ENCODE measurements at regions not wholly inside any gene's neighbourhood (a gene's known extent, or its start where the extent isn't known, plus 50 kb on each side); places are given as distances from the start of the nearest gene placed in this dataset.

GRCh38 chr2:51291762-51292551 is 260.0 kb upstream of the NRXN1 start:
- no peak for TF ChIP-seq CTCF (optimal IDR thresholded peaks at IDR 0.05 in 1 of 3, IDR thresholded peaks at IDR 0.05 in 1 of 3, conservative IDR thresholded peaks at IDR 0.05 in 1 of 3; ENCODE audit: extremely low read depth in 1 of 3, insufficient read depth in 2 of 3, low read length in 3 of 3)
- no peak for TF ChIP-seq EZH2 (IDR thresholded peaks at IDR 0.05; ENCODE audit: low read length)
- no peaks in the 10 kb centered on the region for H3K9me1 ChIP-seq (ENCODE audit: control insufficient read depth, extremely low read depth, insufficient read depth, low read length)
- no peak overlapping the region for H3K4me2 ChIP-seq (ENCODE audit: control insufficient read depth, extremely low read depth, insufficient read depth, low read depth, low read length)
- no peak overlapping the region for H3K9ac ChIP-seq (ENCODE audit: control insufficient read depth, extremely low read depth, insufficient read depth, low read length)
- dilution Hi-C loops (cut with MboI; ENCODE audit: extremely low pct_ligation_motif_present, low sequenced_read_pairs), result no loop called here
- no peaks in the 10 kb centered on the region for H3K4me1 ChIP-seq (ENCODE audit: control insufficient read depth, extremely low read depth, insufficient read depth, low read length)
- no peak overlapping the region for H2AFZ ChIP-seq (ENCODE audit: control insufficient read depth, low read length)
- no peak overlapping the region for H3K4me3 ChIP-seq (ENCODE audit: control insufficient read depth in 2 of 3, extremely low read depth in 1 of 3, insufficient read depth in 2 of 3, low read depth in 1 of 3, low read length in 3 of 3)
- no peaks in the 10 kb centered on the region for H4K20me1 ChIP-seq (ENCODE audit: control insufficient read depth, extremely low read depth, insufficient read depth, low read length)
- no peak for FAIRE-seq
- H3K9me3 ChIP-seq (ENCODE audit: control insufficient read depth, low read depth, low read length), result no peaks in the 10 kb centered on the region
- no peak overlapping the region for H3K27ac ChIP-seq (ENCODE audit: control insufficient read depth, insufficient read depth, low read length)
- no peaks in the 10 kb centered on the region for H3K27me3 ChIP-seq (ENCODE audit: control insufficient read depth, extremely low read depth, insufficient read depth, low read length)
- no peaks in the 10 kb centered on the region for H3K79me2 ChIP-seq (ENCODE audit: control insufficient read depth, insufficient read depth, low read length)
- no peaks in the 10 kb centered on the region for H3K36me3 ChIP-seq (ENCODE audit: control insufficient read depth in 2 of 2, extremely low read depth in 1 of 2, insufficient read depth in 2 of 2, low read length in 2 of 2)
- no peak for DNase-seq (ENCODE audit: low read depth, low spot score)

DNA sequence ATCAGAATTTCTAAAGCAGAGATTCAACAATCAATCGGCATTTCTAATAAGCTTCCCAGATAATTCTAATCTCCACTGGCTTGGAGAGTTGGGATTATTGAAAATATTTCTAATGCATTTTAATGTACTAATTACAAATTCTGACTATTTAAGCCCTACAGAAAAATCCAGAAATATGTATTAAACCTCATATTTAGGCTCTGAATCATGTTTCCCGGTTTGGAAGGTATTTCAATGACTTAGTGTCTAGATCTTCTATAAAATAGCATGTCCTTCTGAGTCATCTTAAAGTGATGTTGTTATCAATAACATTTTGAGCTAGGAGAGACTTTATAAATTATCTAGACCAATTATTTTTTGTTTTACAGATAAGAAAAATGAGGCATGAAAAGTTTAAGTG is 258.8 kb upstream of the NRXN1 start:
- dilution Hi-C loops (cut with MboI; ENCODE audit: extremely low pct_ligation_motif_present, low sequenced_read_pairs), result no loop called here
- Histone ChIP-seq H4K20me1 (ENCODE audit: control insufficient read depth, extremely low read depth, insufficient read depth, low read length) (no peaks in the 10 kb centered on the region), H3K79me2 (ENCODE audit: control insufficient read depth, insufficient read depth, low read length) (no peaks in the 10 kb centered on the region), H3K9me1 (ENCODE audit: control insufficient read depth, extremely low read depth, insufficient read depth, low read length) (no peaks in the 10 kb centered on the region), H2AFZ (ENCODE audit: control insufficient read depth, low read length) (no peak overlapping the region), H3K4me3 (ENCODE audit: control insufficient read depth in 2 of 3, extremely low read depth in 1 of 3, insufficient read depth in 2 of 3, low read depth in 1 of 3, low read length in 3 of 3) (no peak overlapping the region), H3K27ac (ENCODE audit: control insufficient read depth, insufficient read depth, low read length) (no peak overlapping the region), H3K36me3 (ENCODE audit: control insufficient read depth in 2 of 2, extremely low read depth in 1 of 2, insufficient read depth in 2 of 2, low read length in 2 of 2) (no peaks in the 10 kb centered on the region), H3K9ac (ENCODE audit: control insufficient read depth, extremely low read depth, insufficient read depth, low read length) (no peak overlapping the region), H3K4me1 (ENCODE audit: control insufficient read depth, extremely low read depth, insufficient read depth, low read length) (no peaks in the 10 kb centered on the region), H3K4me2 (ENCODE audit: control insufficient read depth, extremely low read depth, insufficient read depth, low read depth, low read length) (no peak overlapping the region), H3K27me3 (ENCODE audit: control insufficient read depth, extremely low read depth, insufficient read depth, low read length) (no peaks in the 10 kb centered on the region), H3K9me3 (ENCODE audit: control insufficient read depth, low read depth, low read length) (no peaks in the 10 kb centered on the region)
- FAIRE-seq (no peak), DNase-seq (ENCODE audit: low read depth, low spot score) (no peak)
- TF ChIP-seq EZH2 (IDR thresholded peaks at IDR 0.05; ENCODE audit: low read length), result no peak
- no peak for TF ChIP-seq CTCF (optimal IDR thresholded peaks at IDR 0.05 in 1 of 3, IDR thresholded peaks at IDR 0.05 in 1 of 3, conservative IDR thresholded peaks at IDR 0.05 in 1 of 3; ENCODE audit: extremely low read depth in 1 of 3, insufficient read depth in 2 of 3, low read length in 3 of 3)
